ENCODE measurements at regions not wholly inside any gene's neighbourhood (a gene's known extent, or its start where the extent isn't known, plus 50 kb on each side); places are given as distances from the start of the nearest gene placed in this dataset.
A peak's percentile ranks its signal among the peaks of the same experiment; 100 is the strongest.

DNA sequence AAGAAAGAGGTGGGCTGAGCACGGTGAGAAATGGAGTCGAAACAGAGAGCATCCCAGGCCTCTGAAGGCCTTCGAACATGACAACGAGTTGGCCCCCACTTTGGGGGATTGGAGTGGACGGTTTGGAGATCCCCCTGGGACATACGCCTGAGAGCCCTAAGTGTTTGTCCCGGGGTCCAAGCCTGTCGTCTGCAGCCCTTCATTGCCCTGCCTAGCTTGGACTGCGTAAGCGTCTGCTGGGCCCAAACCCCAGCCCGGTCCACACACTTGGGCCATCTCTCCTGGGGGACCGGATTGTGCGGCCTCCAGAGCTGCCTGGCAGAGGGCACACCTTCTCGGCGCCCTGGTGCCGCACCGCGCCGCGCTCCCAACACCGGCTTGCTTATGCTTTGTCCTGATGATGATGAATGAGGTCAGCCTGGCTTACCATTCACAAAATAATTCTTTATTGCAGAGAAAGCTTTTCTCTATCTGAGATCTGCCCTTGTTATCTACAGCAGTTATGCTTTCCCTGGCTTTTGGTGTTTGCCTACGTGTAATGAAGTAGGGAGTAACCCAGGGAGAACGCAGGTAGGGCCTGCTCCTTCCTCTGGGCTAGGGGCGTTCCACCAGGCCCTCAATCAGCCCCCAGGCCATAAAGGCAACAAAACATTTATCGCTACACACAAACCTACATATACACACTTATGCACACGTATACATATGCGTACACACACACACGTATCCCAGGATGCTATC, 85.9 kb upstream of the PPARA start:
- TF ChIP-seq CEBPB (IDR thresholded peaks at IDR 0.05) (no peak), TCF12 (IDR thresholded peaks at IDR 0.05; ENCODE audit: low read depth) (no peak; the same call in 1 of the 2 replicates), TEAD4 (IDR thresholded peaks at IDR 0.05) (no peak), CREB1 (IDR thresholded peaks at IDR 0.05; ENCODE audit: low read depth) (no peak), EGR1 (IDR thresholded peaks at IDR 0.05) (no peak)

DNA sequence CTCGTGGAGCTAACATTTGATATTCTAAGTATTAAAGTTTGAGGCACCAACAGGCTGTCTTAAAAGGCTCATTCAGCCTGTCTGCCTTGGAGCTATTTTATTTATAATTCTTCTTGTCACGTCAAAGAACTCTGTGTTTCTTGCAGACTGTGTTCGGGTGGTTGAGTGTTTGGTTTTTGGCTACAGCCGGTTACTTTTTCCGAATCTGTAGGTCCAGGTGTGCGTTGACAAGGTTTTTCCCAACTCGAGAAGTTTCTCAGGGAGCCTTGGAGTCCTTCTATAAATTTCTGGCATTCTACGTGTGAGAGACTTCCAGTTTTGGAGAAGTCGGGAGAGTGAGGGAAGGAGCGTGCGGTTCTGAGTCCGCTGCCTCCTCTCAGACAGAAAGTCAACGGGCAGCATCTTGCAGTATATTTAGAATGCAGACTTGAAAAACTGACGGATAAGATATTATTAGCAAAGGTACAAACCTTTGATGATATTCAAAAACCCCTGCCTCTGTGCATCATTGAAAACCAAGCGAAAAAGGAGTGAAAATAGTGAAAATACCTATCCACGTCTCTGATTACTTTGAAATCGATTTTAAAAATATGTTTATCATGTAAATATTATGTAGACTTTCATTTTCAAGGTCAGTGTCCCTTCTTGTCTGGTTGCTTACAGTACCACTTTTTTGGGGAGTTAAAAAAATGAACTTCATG, 85.2 kb upstream of the PPARA start:
- TF ChIP-seq NFIC (IDR thresholded peaks at IDR 0.05) (no peak), CREB1 (IDR thresholded peaks at IDR 0.05; ENCODE audit: low read depth) (no peak), EP300 (IDR thresholded peaks at IDR 0.05; ENCODE audit: borderline replicate concordance) (no peak), YY1 (IDR thresholded peaks at IDR 0.05; ENCODE audit: low read depth) (no peak), TAF1 (IDR thresholded peaks at IDR 0.05; ENCODE audit: low read depth) (no peak), TCF12 (IDR thresholded peaks at IDR 0.05; ENCODE audit: low read depth) (no peak), EGR1 (IDR thresholded peaks at IDR 0.05) (no peak), CEBPB (IDR thresholded peaks at IDR 0.05) (no peak), RAD21 (IDR thresholded peaks at IDR 0.05; ENCODE audit: low read depth) (no peak), FOXM1 (IDR thresholded peaks at IDR 0.05; ENCODE audit: borderline replicate concordance, low read depth) (no peak), TEAD4 (IDR thresholded peaks at IDR 0.05) (no peak), ZBTB7A (IDR thresholded peaks at IDR 0.05; ENCODE audit: low read depth) (no peak)
- TF ChIP-seq, protein P1, sequence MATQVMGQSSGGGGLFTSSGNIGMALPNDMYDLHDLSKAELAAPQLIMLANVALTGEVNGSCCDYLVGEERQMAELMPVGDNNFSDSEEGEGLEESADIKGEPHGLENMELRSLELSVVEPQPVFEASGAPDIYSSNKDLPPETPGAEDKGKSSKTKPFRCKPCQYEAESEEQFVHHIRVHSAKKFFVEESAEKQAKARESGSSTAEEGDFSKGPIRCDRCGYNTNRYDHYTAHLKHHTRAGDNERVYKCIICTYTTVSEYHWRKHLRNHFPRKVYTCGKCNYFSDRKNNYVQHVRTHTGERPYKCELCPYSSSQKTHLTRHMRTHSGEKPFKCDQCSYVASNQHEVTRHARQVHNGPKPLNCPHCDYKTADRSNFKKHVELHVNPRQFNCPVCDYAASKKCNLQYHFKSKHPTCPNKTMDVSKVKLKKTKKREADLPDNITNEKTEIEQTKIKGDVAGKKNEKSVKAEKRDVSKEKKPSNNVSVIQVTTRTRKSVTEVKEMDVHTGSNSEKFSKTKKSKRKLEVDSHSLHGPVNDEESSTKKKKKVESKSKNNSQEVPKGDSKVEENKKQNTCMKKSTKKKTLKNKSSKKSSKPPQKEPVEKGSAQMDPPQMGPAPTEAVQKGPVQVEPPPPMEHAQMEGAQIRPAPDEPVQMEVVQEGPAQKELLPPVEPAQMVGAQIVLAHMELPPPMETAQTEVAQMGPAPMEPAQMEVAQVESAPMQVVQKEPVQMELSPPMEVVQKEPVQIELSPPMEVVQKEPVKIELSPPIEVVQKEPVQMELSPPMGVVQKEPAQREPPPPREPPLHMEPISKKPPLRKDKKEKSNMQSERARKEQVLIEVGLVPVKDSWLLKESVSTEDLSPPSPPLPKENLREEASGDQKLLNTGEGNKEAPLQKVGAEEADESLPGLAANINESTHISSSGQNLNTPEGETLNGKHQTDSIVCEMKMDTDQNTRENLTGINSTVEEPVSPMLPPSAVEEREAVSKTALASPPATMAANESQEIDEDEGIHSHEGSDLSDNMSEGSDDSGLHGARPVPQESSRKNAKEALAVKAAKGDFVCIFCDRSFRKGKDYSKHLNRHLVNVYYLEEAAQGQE (IDR thresholded peaks at IDR 0.05; ENCODE audit: low read depth) = no peak
- TF ChIP-seq, protein P2, sequence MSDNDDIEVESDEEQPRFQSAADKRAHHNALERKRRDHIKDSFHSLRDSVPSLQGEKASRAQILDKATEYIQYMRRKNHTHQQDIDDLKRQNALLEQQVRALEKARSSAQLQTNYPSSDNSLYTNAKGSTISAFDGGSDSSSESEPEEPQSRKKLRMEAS (IDR thresholded peaks at IDR 0.05) = no peak
- TF ChIP-seq, protein P3, sequence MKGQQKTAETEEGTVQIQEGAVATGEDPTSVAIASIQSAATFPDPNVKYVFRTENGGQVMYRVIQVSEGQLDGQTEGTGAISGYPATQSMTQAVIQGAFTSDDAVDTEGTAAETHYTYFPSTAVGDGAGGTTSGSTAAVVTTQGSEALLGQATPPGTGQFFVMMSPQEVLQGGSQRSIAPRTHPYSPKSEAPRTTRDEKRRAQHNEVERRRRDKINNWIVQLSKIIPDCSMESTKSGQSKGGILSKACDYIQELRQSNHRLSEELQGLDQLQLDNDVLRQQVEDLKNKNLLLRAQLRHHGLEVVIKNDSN (IDR thresholded peaks at IDR 0.05) = no peak

DNA sequence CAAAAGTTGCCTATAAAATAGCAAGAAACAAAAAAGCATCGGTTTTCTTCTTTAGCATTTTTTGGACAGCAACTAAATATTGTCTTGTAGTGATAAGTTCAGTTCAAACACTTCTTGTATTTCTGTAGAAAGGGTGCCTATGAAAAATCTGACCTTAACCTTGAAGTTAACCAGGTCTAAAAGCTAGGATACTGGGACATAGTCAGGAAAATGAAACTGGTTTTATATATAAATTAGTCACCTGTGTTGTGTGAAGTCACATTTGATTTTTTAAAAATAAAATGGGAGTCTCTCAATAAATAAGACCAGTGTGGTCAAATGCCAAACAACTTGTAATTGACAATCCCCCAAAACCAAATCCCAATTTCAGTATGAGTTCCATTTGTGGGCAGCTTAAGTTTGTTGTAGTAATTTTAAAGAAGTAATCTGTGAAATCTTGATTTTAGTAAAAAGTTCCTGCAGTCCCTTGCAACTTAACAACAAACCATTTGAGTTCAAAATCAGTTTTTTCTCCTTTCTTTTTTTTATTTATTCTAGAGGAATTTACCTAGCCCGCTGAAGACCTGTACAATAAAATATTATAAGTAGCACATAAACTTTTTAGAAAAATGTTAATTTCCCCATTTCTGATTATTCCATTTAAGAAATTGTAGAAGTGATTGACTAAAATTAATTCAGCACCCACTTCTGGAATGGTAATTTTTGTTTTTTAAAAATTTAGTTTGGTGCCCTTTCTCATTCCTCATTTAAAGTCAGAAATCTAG, 84.5 kb upstream of the PPARA start:
- no peak for TF ChIP-seq NFIC (IDR thresholded peaks at IDR 0.05)
- no peak for TF ChIP-seq EP300 (IDR thresholded peaks at IDR 0.05; ENCODE audit: borderline replicate concordance)
- TF ChIP-seq EGR1 (IDR thresholded peaks at IDR 0.05) = no peak
- TF ChIP-seq CEBPB (IDR thresholded peaks at IDR 0.05) = no peak
- no peak for TF ChIP-seq FOXM1 (IDR thresholded peaks at IDR 0.05; ENCODE audit: borderline replicate concordance, low read depth)
- TF ChIP-seq TEAD4 (IDR thresholded peaks at IDR 0.05) = no peak

DNA sequence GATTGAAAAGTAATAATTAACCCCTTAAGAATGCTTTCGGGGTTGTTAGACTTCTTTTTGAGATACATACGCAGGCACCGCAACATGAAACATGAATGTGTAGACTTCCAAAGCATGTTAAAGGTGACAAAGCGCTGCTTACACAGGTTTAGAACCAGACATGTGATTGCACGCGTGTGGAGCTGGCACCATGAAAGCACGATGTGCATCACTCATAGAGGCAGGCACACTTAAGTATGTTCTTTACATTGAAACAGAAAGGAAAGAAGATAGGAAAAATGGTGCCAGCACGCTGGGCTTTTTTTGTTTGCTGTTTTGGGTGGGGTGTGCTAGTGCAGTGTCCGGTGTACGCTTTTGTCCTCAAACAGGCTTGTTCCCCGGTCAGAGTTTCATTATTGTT, 83.6 kb upstream of the PPARA start:
- no peak for TF ChIP-seq EGR1 (IDR thresholded peaks at IDR 0.05)
- TF ChIP-seq, protein P2 (IDR thresholded peaks at IDR 0.05) = 0 out of 2 replicates have a peak, but pooled peaks have one; percentile 47
- no peak for TF ChIP-seq ZBTB7A (IDR thresholded peaks at IDR 0.05; ENCODE audit: low read depth)
- TF ChIP-seq NFIC (IDR thresholded peaks at IDR 0.05) = no peak
- TF ChIP-seq TCF12 (IDR thresholded peaks at IDR 0.05; ENCODE audit: low read depth) = no peak
- TF ChIP-seq FOXM1 (IDR thresholded peaks at IDR 0.05; ENCODE audit: borderline replicate concordance, low read depth) = no peak
- TF ChIP-seq CEBPB (IDR thresholded peaks at IDR 0.05) = no peak

DNA sequence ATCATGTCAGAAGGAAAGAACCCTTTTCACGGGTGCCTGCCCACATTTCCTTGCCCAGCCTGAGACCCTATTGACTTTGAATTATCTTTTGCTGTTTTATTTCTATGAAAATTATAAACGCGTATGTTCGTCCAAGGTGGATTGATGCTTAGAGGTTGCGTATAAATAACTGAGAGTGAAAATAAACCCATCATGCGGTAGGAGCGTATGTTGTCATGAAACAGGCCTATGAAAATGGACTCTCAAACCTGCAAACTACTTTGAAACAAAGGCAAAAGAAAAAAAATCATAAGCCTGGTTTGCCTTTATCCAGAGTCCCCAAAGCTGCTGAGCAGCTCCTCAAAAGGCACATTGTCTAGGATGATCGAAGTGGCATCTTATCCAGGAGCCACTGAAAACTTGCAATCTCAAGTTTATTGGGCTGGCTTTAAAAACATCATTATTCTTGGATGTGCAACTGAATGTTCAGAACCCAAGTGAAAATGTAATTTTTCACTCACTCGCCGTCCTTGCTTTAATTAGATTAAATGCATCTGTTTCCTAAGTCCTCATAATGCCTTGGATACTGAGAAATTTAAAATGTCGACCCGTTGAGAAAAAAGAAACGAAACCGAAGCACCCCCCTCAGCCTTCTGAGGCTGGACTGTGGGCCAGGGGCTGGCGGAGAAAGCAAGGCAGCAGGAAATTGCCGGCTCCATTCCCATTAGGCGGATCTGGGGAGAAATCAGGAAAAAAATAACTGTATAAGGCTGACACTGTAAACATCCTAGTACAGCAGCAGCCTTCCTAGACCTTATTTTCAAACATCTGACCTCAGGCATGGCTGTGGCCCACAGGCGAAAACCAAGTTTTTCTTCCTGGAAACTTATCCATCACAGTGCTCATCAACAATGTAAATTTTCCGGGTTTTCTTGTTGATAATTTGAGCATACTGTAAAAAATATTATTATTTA, 82.9 kb upstream of the PPARA start:
- no peak for TF ChIP-seq NFIC (IDR thresholded peaks at IDR 0.05)
- TF ChIP-seq FOXM1 (IDR thresholded peaks at IDR 0.05; ENCODE audit: borderline replicate concordance, low read depth) = no peak
- 0 out of 2 replicates have a peak, but pooled peaks have one; percentile 9 for TF ChIP-seq YY1 (IDR thresholded peaks at IDR 0.05; ENCODE audit: low read depth)
- TF ChIP-seq, protein P3 (IDR thresholded peaks at IDR 0.05) = no peak
- TF ChIP-seq EP300 (IDR thresholded peaks at IDR 0.05; ENCODE audit: borderline replicate concordance) = no peak
- TF ChIP-seq, protein P2 (IDR thresholded peaks at IDR 0.05) = no peak

DNA sequence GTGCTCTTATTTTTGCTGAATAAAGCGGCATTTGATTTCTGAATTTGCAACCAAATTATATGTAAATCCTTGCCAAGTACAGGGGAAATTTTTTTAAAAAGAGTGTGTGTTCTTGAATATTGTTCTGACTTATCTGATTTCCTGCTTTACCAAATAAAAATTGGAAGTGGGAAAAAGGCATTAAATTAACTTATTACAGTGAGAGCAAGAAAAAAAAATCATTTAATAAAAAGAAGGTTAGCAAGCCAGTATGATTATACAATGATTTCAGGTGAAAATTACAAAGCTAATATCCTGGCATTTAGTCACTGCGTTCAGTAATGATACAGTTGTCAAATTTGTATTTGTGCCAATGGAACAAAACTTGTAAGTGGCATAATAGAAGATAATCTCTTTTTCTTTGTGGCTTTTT, 82.1 kb upstream of the PPARA start:
- TF ChIP-seq EGR1 (IDR thresholded peaks at IDR 0.05) (no peak), TCF12 (IDR thresholded peaks at IDR 0.05; ENCODE audit: low read depth) (no peak), TEAD4 (IDR thresholded peaks at IDR 0.05) (no peak), ZBTB7A (IDR thresholded peaks at IDR 0.05; ENCODE audit: low read depth) (no peak), CREB1 (IDR thresholded peaks at IDR 0.05; ENCODE audit: low read depth) (no peak), TAF1 (IDR thresholded peaks at IDR 0.05; ENCODE audit: low read depth) (no peak), CEBPB (IDR thresholded peaks at IDR 0.05) (no peak), RAD21 (IDR thresholded peaks at IDR 0.05; ENCODE audit: low read depth) (no peak), YY1 (IDR thresholded peaks at IDR 0.05; ENCODE audit: low read depth) (no peak)
- TF ChIP-seq, protein P2 (IDR thresholded peaks at IDR 0.05) = no peak
- TF ChIP-seq, protein P1 (IDR thresholded peaks at IDR 0.05; ENCODE audit: low read depth) = no peak
